ENCODE measurements at regions not wholly inside any gene's neighbourhood (a gene's known extent, or its start where the extent isn't known, plus 50 kb on each side); places are given as distances from the start of the nearest gene placed in this dataset.

- no peak overlapping the region for H3K4me3 ChIP-seq (ENCODE audit: low read depth, low read length)
- FAIRE-seq (peak; percentile 96), DNase-seq (ENCODE audit: low read depth) (peak; percentile 99)
These were observed 60.0 kb downstream of the PRL start for GRCh38 chr6:22236626-22237414.

More at GRCh38 chr6:22236626-22237414, 60.0 kb downstream of the PRL start:
- Histone ChIP-seq H3K36me3 (ENCODE audit: control insufficient read depth, insufficient read depth, low read length) (no peaks in the 10 kb centered on the region), H3K27me3 (ENCODE audit: control insufficient read depth, insufficient read depth, low read length) (no peaks in the 10 kb centered on the region)
- no peak for TF ChIP-seq CTCF (IDR thresholded peaks at IDR 0.05; ENCODE audit: insufficient read depth, low read length, severe bottlenecking)

Data from bronchial epithelial cell (primary cell).